ENCODE measurements at regions not wholly inside any gene's neighbourhood (a gene's known extent, or its start where the extent isn't known, plus 50 kb on each side); places are given as distances from the start of the nearest gene placed in this dataset.

DNA sequence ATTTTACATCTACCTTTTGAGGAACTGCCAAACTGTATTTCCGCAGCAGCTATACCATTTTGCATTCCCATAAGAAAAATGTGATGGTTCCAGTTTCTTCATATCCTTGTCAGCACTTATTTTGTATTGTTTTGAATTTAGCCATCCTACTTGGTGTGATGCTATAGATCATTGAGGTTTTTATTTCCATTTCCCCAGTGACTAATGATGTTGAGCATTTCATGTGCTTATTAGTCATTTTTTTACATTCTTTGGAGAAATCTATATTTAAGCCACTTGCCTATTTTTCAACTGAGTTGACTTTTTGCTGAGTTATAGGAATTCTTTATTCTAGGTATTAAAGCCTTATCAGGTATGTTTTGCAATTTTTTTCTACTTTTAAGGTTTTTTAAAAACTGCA is 347.6 kb upstream of the RARB start:
- DNase-seq (ENCODE audit: low read depth, low spot score), result no peak
- no peak overlapping the region for H3K4me3 ChIP-seq (replicated peaks in 1 of 3; ENCODE audit: insufficient read depth in 1 of 3, low read depth in 1 of 3, low read length in 3 of 3)
- no peaks in the 10 kb centered on the region for H3K4me1 ChIP-seq (ENCODE audit: control insufficient read depth, extremely low read depth, insufficient read depth, low read length)
- H3K9ac ChIP-seq (replicated peaks; ENCODE audit: extremely low read depth, insufficient read depth, low read length), result no peak overlapping the region
- no peaks in the 10 kb centered on the region for H3K27me3 ChIP-seq (ENCODE audit: control insufficient read depth in 2 of 2, insufficient read depth in 2 of 2, low read length in 2 of 2)
- no TSS peak for BruUV-seq (replicated peaks)
- POLR2A ChIA-PET, result no interaction called here
- dilution Hi-C loops (cut with MboI; ENCODE audit: extremely low pct_ligation_motif_present, low sequenced_read_pairs) (no loop called here), intact Hi-C loops (cut with micrococcal nuclease) (no loop called here)
- CTCF ChIA-PET, result no interaction called here
- no peaks in the 10 kb centered on the region for H3K79me2 ChIP-seq (ENCODE audit: control insufficient read depth, insufficient read depth, low read length)
- no peaks in the 10 kb centered on the region for H3K9me1 ChIP-seq (replicated peaks; ENCODE audit: control insufficient read depth, extremely low read depth, insufficient read depth, low read length)
- TF ChIP-seq GATA2 (IDR thresholded peaks at IDR 0.05; ENCODE audit: insufficient read depth, insufficient read length, low read depth, low read length), result no peak
- TF ChIP-seq MYC (IDR thresholded peaks at IDR 0.05; ENCODE audit: low read depth, low read length), result no peak
- no peak for TF ChIP-seq FOS (IDR thresholded peaks at IDR 0.05; ENCODE audit: borderline replicate concordance, insufficient read depth, low read length)
- no peak for TF ChIP-seq EZH2 (IDR thresholded peaks at IDR 0.05; ENCODE audit: borderline replicate concordance, low read depth, low read length, severe bottlenecking)
- TF ChIP-seq MAX (IDR thresholded peaks at IDR 0.05; ENCODE audit: insufficient read depth, insufficient read length), result no peak
- no peak for TF ChIP-seq CTCF (IDR thresholded peaks at IDR 0.05; ENCODE audit: extremely low read depth in 1 of 2, insufficient read depth in 1 of 2, low read depth in 1 of 2, low read length in 2 of 2)
- TF ChIP-seq JUN (IDR thresholded peaks at IDR 0.05; ENCODE audit: borderline replicate concordance, insufficient read depth, insufficient read length, low read depth), result no peak
- TF ChIP-seq POLR2AphosphoS5 (IDR thresholded peaks at IDR 0.05; ENCODE audit: insufficient read depth, low read depth, low read length), result no peak
- TF ChIP-seq POLR2A (IDR thresholded peaks at IDR 0.05; ENCODE audit: low read depth, low read length), result no peak
- H3K27ac ChIP-seq (ENCODE audit: insufficient read depth, low read depth, low read length), result no peak overlapping the region
- no peak overlapping the region for H2AFZ ChIP-seq (ENCODE audit: low read depth, low read length)
- H3K9me3 ChIP-seq (replicated peaks; ENCODE audit: control insufficient read depth, insufficient read depth, low read length), result no peaks in the 10 kb centered on the region
- no peak overlapping the region for H3K4me2 ChIP-seq (ENCODE audit: insufficient read depth, low read length)
- FAIRE-seq, result no peak
- H3K36me3 ChIP-seq (ENCODE audit: control insufficient read depth in 2 of 2, extremely low read depth in 1 of 2, insufficient read depth in 2 of 2, low read length in 2 of 2), result no peaks in the 10 kb centered on the region
- H4K20me1 ChIP-seq (replicated peaks; ENCODE audit: control insufficient read depth, extremely low read depth, insufficient read depth, low read length), result no peaks in the 10 kb centered on the region

All from endothelial cell of umbilical vein (primary cell).